ENCODE measurements at regions not wholly inside any gene's neighbourhood (a gene's known extent, or its start where the extent isn't known, plus 50 kb on each side); places are given as distances from the start of the nearest gene placed in this dataset.
"Not testable (repeated sequence)": the region's sequence is repeated elsewhere in the genome, so short reads cannot be mapped to it uniquely, and the experiment has no call there.

DNA sequence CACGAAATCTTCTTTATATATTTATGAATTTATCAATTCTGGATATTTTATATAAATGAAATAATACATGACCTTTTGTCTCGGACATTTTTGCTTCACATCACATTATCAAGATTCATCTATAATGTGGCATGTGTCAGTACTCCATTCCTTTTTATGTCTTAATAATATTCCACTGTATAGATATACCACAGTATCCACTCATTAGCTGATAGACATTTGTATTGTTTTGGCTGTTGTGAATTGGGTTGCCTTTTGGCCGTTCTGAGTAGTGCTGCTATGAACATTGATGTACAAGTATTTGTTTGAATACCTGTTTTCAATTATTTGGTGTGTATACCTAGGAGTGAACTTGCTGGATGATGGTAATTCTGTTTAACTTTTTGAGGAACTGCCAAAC, 323.8 kb upstream of the CA10 start:
- Mint-ChIP-seq H3K4me1 (ENCODE audit: low read depth) (no peaks in the 10 kb centered on the region), H3K27me3 (no peaks in the 10 kb centered on the region), H3K27ac (no peak overlapping the region), H3K4me3 (no peak overlapping the region), H3K9me3 (peaks cover 7% of the 10 kb centered on the region), H3K36me3 (no peaks in the 10 kb centered on the region)
- ChIA-PET CTCF (no interaction called here), POLR2A (no interaction called here)
- intact Hi-C loops (cut with micrococcal nuclease) = no loop called here
- DNase-seq = no peak

DNA sequence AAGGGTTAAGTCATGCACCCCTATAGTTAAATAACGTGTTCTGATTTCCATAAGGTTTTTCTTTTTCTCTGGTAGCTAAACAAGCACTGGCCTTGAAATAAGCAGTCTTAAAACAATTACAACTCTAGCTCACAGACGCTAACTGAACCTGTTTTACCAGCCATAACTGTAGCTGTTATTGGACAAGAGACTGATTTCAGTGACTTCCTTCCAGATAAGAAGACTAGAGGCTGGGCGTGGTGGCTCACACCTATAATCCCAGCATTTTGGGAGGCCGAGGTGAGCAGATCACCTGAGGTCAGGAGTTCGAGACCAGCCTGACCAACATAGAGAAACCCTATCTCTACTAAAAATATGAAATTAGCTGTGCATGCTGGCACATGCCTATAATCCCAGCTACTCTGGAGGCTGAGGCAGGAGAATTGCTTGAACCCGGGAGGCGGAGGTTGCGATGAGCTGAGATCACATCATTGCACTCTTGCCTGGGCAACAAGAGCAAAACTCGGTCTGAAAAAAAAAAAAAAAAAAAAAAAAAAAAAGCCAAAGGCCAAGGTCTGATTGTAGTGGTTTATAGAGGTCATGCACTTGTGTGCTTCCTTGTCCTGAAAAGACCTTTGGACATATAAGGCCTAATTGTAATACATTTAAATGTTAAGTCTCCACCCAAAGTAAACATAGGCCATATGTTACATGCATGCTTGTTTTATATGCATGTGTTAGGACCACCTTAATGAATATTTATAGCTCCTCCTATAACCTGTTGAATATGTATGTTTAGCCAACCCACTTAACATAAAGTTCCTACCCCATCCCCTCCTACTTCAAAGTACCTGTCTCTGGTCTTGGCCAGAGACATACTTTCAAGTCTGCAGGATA, 319.5 kb upstream of the CA10 start:
- Mint-ChIP-seq H3K27me3 (no peaks in the 10 kb centered on the region), H3K9me3 (peaks cover 7% of the 10 kb centered on the region), H3K27ac (no peak overlapping the region), H3K36me3 (no peaks in the 10 kb centered on the region), H3K4me3 (no peak overlapping the region), H3K4me1 (ENCODE audit: low read depth) (no peaks in the 10 kb centered on the region)
- ChIA-PET POLR2A (no interaction called here), CTCF (no interaction called here)
- intact Hi-C loops (cut with micrococcal nuclease) = no loop called here
- no peak for DNase-seq

DNA sequence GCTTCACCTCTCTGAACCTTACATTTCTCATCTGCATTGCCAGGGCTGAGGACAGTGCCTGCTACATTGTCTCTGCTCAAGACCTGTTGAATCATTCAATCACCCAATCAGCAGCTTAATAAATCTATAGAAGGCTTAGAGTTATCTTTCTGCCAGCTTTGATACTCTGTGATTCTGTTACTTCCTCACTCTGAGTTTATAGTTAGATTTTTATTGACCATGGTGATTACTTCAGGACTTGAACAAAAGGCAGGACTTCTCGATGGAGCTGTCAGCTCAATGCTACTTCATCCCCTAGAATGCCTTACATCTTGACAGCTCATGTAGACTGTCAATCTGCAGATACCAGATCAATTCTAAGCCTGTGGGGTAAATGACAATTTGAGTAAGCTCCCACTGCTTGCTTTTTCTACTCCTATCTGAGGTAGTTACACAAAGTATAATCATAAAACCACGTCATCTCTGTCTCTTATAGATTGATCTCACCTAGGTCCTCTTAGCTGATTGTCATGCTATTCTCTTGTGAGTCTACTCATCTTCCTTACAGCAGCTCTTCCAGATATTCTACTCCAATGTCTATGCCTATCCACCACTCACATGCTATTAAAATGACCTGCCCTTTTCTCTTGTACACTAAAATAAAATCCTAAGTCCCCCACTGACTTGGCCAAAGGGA, 318.3 kb upstream of the CA10 start:
- H3K9me3 Mint-ChIP-seq = peaks cover 5% of the 10 kb centered on the region
- no peaks in the 10 kb centered on the region for H3K36me3 Mint-ChIP-seq
- ChIA-PET POLR2A (no interaction called here), CTCF (no interaction called here)
- H3K4me1 Mint-ChIP-seq (ENCODE audit: low read depth) = no peaks in the 10 kb centered on the region
- no peak for DNase-seq
- intact Hi-C loops (cut with micrococcal nuclease) = no loop called here
- H3K27ac Mint-ChIP-seq = no peak overlapping the region
- no peaks in the 10 kb centered on the region for H3K27me3 Mint-ChIP-seq
- no peak overlapping the region for H3K4me3 Mint-ChIP-seq

DNA sequence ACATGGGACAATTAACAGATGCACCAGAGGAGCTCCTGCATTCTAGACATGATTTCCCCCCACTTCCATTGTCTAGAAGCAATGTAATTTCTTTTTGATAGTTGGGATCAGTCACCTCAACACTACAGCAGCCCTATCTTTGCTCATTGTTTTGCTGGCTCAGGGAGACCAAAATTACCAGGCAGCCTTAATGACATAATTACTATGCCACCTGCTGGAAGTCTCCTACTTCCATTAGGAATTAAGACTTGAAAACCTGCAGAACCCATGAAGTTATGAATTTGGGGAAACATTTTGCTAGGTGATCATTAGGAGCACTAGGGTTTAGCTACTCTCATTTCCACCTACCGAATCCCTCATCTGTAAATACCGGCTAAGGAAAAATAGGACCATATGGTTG, 312.0 kb upstream of the CA10 start:
- intact Hi-C loops (cut with micrococcal nuclease) = no loop called here
- DNase-seq = no peak
- Mint-ChIP-seq H3K27me3 (no peaks in the 10 kb centered on the region), H3K36me3 (no peaks in the 10 kb centered on the region), H3K27ac (no peak overlapping the region), H3K4me3 (no peak overlapping the region), H3K4me1 (ENCODE audit: low read depth) (no peaks in the 10 kb centered on the region), H3K9me3 (no peaks in the 10 kb centered on the region)
- ChIA-PET POLR2A (no interaction called here), CTCF (no interaction called here)

DNA sequence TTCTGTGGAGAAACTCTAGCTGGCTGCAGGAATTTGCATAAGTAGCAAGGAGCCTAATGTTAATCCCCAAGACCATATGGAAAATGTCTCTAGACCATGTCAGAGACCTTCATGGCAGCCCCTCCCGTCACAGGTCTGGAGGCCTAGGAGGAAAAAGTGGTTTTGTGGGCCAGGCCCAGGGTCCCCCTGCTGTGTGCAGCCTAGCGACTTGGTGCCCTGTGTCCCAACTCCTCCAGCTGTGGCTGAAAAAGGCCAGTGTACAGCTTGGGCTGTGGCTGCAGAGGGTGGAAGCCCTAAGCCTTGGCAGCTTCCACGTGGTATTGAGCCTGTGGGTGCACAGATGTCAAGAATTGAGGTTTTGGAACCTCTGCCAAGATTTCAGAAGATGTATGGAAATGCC, 306.9 kb upstream of the CA10 start:
- DNase-seq = no peak
- no peaks in the 10 kb centered on the region for H3K4me1 Mint-ChIP-seq (ENCODE audit: low read depth)
- CTCF ChIA-PET = no interaction called here
- intact Hi-C loops (cut with micrococcal nuclease) = no loop called here
- POLR2A ChIA-PET = no interaction called here
- no peak overlapping the region for H3K27ac Mint-ChIP-seq
- no peaks in the 10 kb centered on the region for H3K36me3 Mint-ChIP-seq
- peaks cover 12% of the 10 kb centered on the region for H3K9me3 Mint-ChIP-seq
- H3K4me3 Mint-ChIP-seq = no peak overlapping the region
- no peaks in the 10 kb centered on the region for H3K27me3 Mint-ChIP-seq

- ChIA-PET CTCF (no interaction called here), POLR2A (no interaction called here)
- intact Hi-C loops (cut with micrococcal nuclease) = no loop called here
- H3K36me3 Mint-ChIP-seq = no peaks in the 10 kb centered on the region
- no peak overlapping the region for H3K27ac Mint-ChIP-seq
- no peaks in the 10 kb centered on the region for H3K27me3 Mint-ChIP-seq
- H3K4me3 Mint-ChIP-seq = no peak overlapping the region
- no peak for DNase-seq
- H3K4me1 Mint-ChIP-seq (ENCODE audit: low read depth) = no peaks in the 10 kb centered on the region
- H3K9me3 Mint-ChIP-seq = peaks cover 7% of the 10 kb centered on the region
Observed at GRCh38 chr17:52451294-52451861, 292.9 kb upstream of the CA10 start.

DNA sequence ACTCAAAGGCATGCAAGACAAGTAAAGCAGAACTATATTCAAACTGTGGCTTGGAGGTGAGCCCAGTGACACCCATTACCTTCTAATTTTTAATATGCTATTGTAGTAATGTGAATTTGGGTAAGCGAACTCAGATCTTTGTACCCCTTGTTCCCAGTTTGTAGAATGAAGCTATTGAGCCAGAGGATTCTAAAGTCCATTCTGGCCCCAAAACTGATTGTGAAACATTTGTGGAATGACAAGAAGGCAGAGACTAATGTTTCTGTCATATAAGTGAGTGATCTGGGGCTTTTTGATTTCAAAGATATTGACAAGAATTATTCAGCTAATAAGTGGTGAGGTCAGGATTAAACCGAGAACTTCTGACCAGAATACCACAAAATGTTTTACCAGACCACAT, 283.8 kb upstream of the CA10 start:
- Mint-ChIP-seq H3K27me3 (no peaks in the 10 kb centered on the region), H3K4me1 (ENCODE audit: low read depth) (no peaks in the 10 kb centered on the region), H3K9me3 (peaks cover 2% of the 10 kb centered on the region), H3K36me3 (no peaks in the 10 kb centered on the region), H3K4me3 (no peak overlapping the region), H3K27ac (no peak overlapping the region)
- intact Hi-C loops (cut with micrococcal nuclease) = no loop called here
- no peak for DNase-seq
- CTCF ChIA-PET = no interaction called here
- POLR2A ChIA-PET = no interaction called here

- POLR2A ChIA-PET = no interaction called here
- H3K36me3 Mint-ChIP-seq = no peaks in the 10 kb centered on the region
- H3K27me3 Mint-ChIP-seq = no peaks in the 10 kb centered on the region
- H3K4me3 Mint-ChIP-seq = no peak overlapping the region
- no peaks in the 10 kb centered on the region for H3K4me1 Mint-ChIP-seq (ENCODE audit: low read depth)
- no peak overlapping the region for H3K27ac Mint-ChIP-seq
- no peak for DNase-seq
- CTCF ChIA-PET = no interaction called here
- intact Hi-C loops (cut with micrococcal nuclease) = no loop called here
- H3K9me3 Mint-ChIP-seq = peaks cover 5% of the 10 kb centered on the region
Observed at GRCh38 chr17:52420555-52421078, 262.1 kb upstream of the CA10 start.

DNA sequence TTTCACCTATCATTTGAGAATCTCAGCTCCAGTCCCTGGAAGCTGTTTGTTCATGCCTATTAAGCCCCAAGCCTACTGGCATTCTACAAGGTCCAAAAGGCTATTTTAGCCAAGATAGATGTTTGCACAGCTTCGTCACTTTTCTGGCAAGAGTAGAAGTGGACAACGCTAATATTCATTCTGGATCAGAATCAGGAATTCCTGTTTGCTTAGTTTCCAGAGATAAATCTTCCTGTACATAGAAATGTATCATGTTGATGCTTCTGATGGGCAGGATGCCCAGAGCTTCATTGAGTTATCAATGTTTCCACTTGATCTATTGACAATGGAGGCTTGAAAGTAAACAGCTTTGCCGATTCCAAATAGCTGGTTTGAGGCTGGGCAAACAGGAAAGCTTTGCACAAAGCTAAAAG, 260.7 kb upstream of the CA10 start:
- DNase-seq = no peak
- no peak overlapping the region for H3K27ac Mint-ChIP-seq
- intact Hi-C loops (cut with micrococcal nuclease) = no loop called here
- H3K4me1 Mint-ChIP-seq (ENCODE audit: low read depth) = no peaks in the 10 kb centered on the region
- ChIA-PET CTCF (no interaction called here), POLR2A (no interaction called here)
- no peaks in the 10 kb centered on the region for H3K36me3 Mint-ChIP-seq
- peaks cover 5% of the 10 kb centered on the region for H3K9me3 Mint-ChIP-seq
- H3K27me3 Mint-ChIP-seq = no peaks in the 10 kb centered on the region
- H3K4me3 Mint-ChIP-seq = no peak overlapping the region

DNA sequence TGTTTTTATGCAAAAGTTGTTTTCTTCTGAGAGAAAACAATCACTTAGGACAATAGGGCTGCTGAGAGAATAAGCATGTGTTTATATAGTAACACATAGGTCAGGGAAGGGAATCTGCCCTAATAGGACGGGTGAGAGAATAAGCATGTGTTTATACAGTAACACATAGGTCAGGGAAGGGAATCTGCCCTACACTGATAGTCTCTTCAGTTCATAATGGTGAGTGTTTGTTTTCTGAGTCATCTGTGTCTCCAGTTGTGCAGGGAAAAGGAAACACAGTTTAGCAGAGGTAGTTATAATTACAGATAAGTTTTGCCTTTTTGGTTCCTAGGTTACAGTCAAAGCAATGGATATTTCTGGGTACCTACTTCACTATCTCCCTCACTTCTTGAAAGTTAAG, 252.3 kb upstream of the CA10 start:
- Mint-ChIP-seq H3K4me1 (ENCODE audit: low read depth) (no peaks in the 10 kb centered on the region), H3K9me3 (peaks cover 2% of the 10 kb centered on the region), H3K27me3 (no peaks in the 10 kb centered on the region), H3K27ac (no peak overlapping the region), H3K36me3 (no peaks in the 10 kb centered on the region), H3K4me3 (no peak overlapping the region)
- intact Hi-C loops (cut with micrococcal nuclease) = no loop called here
- ChIA-PET POLR2A (no interaction called here), CTCF (no interaction called here)
- DNase-seq = no peak

DNA sequence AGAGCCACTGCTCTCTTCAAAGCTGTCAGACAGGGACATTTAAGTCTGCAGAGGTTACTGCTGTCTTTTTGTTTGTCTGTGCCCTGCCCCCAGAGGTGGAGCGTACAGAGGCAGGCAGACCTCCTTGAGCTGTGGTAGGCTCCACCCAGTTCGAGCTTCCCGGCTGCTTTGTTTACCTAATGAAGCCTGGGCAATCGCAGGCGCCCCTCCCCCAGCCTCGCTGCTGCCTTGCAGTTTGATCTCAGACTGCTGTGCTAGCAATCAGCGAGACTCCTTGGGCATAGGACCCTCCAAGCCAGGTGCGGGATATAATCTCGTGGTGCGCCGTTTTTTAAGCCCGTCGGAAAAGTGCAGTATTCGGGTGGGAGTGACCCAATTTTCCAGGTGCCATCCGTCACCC, 250.7 kb upstream of the CA10 start:
- H3K27ac Mint-ChIP-seq; CTCF ChIA-PET; H3K4me1 Mint-ChIP-seq (ENCODE audit: low read depth); intact Hi-C loops (cut with micrococcal nuclease); H3K9me3 Mint-ChIP-seq; H3K4me3 Mint-ChIP-seq; H3K27me3 Mint-ChIP-seq; POLR2A ChIA-PET; DNase-seq; H3K36me3 Mint-ChIP-seq: not testable (repeated sequence)

DNA sequence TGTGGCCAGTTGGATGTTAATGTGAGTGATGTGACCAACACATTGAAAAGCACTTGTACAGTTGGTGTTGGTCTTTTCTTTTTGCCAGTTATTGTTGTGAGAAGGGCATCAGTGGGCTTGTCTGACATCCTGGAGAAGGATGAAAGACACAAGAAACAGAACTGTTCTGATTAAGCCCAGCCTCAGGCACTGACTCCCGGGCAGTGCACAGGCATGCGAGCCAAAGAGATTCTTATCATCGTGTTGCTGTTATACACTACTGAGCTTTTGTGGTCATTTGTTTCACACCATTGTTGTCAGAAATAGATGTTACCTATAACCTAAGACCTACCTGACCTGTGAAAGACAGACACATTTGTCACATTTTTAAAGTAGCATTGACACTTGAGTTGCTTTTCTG, 236.8 kb upstream of the CA10 start:
- no peaks in the 10 kb centered on the region for H3K4me1 Mint-ChIP-seq (ENCODE audit: low read depth)
- ChIA-PET CTCF (no interaction called here), POLR2A (no interaction called here)
- no peak overlapping the region for H3K27ac Mint-ChIP-seq
- intact Hi-C loops (cut with micrococcal nuclease) = no loop called here
- H3K9me3 Mint-ChIP-seq = no peaks in the 10 kb centered on the region
- no peaks in the 10 kb centered on the region for H3K27me3 Mint-ChIP-seq
- H3K4me3 Mint-ChIP-seq = no peak overlapping the region
- peaks cover 2% of the 10 kb centered on the region for H3K36me3 Mint-ChIP-seq
- DNase-seq = no peak

- intact Hi-C loops (cut with micrococcal nuclease) = no loop called here
- Mint-ChIP-seq H3K27me3 (no peaks in the 10 kb centered on the region), H3K36me3 (no peaks in the 10 kb centered on the region), H3K4me3 (no peak overlapping the region), H3K9me3 (peaks cover 4% of the 10 kb centered on the region), H3K4me1 (ENCODE audit: low read depth) (no peaks in the 10 kb centered on the region), H3K27ac (no peak overlapping the region)
- no peak for DNase-seq
- POLR2A ChIA-PET = no interaction called here
- CTCF ChIA-PET = no interaction called here
Observed at GRCh38 chr17:52390422-52390821, 231.9 kb upstream of the CA10 start.

Measured in activated CD4-positive, alpha-beta memory T cell treated with anti-CD3 and anti-CD28 coated beads for 36 hours (primary cell).